Breast epithelium (tissue), 4 donors: ENCODE measurements at regions not wholly inside any gene's neighbourhood (a gene's known extent, or its start where the extent isn't known, plus 50 kb on each side); places are given as distances from the start of the nearest gene placed in this dataset.

ENCODE experiments used
- DNase-seq, 2 donors: peaks; one replicate each; pipeline ENCODE4 v3.0.0-alpha.2; 2019; ENCODE audit warnings: low spot score in 2 of 2
- H3K27ac ChIP-seq, 2 donors: fragments of 200-600 bp; sonication (generic) in 1 of 2; one replicate each; pipeline ENCODE4 v1.5.1; 2016 to 2019; ENCODE audit warnings: mild to moderate bottlenecking in 1 of 2
- H3K27me3 ChIP-seq, 2 donors: fragments of 200-600 bp; sonication (generic) in 1 of 2; one replicate each; pipeline versions ENCODE4 v1.5.1 to v1.6.0; 2017 to 2019; ENCODE audit warnings: control low read depth in 1 of 2, mild to moderate bottlenecking in 1 of 2
- H3K36me3 ChIP-seq: fragments of 200-600 bp; one replicate; pipeline ENCODE4 v1.5.1; 2019
- H3K4me1 ChIP-seq, 2 donors: fragments of 200-600 bp; sonication (generic); one replicate each; pipeline ENCODE4 v1.5.1; 2016 to 2019; ENCODE audit warnings: control low read depth in 1 of 2
- H3K4me3 ChIP-seq, 3 donors: fragments of 200-600 bp; sonication (generic); 1 replicate in 2 of 3; 2 replicates in 1 of 3; pipeline ENCODE4 v1.5.1; 2016 to 2019; ENCODE audit warnings: mild to moderate bottlenecking in 3 of 3, moderate library complexity in 2 of 3
- H3K9me3 ChIP-seq, 2 donors: fragments of 200-600 bp; sonication (generic) in 1 of 2; one replicate each; pipeline ENCODE4 v1.5.1; 2016 to 2019; ENCODE audit warnings: control low read depth in 1 of 2
- POLR2A ChIP-seq: fragments of 450-650 bp; IDR thresholded peaks from one replicate; pipeline ENCODE4 v1.6.1; 2016; ENCODE audit warnings: antibody characterized with exemption, mild to moderate bottlenecking, moderate library complexity
- POLR2AphosphoS5 ChIP-seq, 3 donors: sonication (generic); formaldehyde crosslinking; IDR thresholded peaks; one replicate each; pipeline ENCODE4 v1.6.1; 2017; ENCODE audit warnings: antibody characterized with exemption in 3 of 3
- intact Hi-C: fragments of 100-400 bp; cut with DNase I; formaldehyde crosslinking; loops from one replicate; pipeline ENCODE4 v1.15.1; 2023; ENCODE audit warnings: low total_unique reads
- TF ChIP-seq, protein P1 (sequence below), 3 donors: fragments of 450-650 bp; IDR thresholded peaks; one replicate each; pipeline ENCODE4 v1.5.1; 2016 to 2017; ENCODE audit warnings: antibody characterized with exemption in 3 of 3, mild to moderate bottlenecking in 3 of 3, moderate library complexity in 3 of 3

DNA sequence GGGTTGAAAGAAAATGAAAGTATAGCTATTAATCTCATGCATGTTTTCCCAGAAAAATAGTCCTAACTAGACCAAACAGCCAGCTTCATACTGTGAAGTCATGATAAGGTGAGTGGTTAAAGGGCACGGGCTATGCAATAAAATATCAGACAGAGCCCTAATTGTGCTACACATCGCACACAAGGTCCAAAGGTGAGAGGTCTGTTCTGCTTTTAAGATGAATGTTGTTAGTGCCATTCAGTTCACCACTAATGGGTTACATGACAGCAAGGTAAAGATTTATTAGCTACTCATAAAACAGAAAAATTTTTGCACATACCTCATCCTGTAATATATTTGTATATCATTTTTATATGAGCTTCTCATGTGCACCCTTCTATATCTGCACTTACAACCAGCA is 105.0 kb upstream of the STK17B start:
- TF ChIP-seq POLR2A (no peak), POLR2AphosphoS5 (IDR thresholded peaks at IDR 0.05) (no peak)
- TF ChIP-seq, protein P1, sequence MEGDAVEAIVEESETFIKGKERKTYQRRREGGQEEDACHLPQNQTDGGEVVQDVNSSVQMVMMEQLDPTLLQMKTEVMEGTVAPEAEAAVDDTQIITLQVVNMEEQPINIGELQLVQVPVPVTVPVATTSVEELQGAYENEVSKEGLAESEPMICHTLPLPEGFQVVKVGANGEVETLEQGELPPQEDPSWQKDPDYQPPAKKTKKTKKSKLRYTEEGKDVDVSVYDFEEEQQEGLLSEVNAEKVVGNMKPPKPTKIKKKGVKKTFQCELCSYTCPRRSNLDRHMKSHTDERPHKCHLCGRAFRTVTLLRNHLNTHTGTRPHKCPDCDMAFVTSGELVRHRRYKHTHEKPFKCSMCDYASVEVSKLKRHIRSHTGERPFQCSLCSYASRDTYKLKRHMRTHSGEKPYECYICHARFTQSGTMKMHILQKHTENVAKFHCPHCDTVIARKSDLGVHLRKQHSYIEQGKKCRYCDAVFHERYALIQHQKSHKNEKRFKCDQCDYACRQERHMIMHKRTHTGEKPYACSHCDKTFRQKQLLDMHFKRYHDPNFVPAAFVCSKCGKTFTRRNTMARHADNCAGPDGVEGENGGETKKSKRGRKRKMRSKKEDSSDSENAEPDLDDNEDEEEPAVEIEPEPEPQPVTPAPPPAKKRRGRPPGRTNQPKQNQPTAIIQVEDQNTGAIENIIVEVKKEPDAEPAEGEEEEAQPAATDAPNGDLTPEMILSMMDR (IDR thresholded peaks at IDR 0.05) = no peak
- Histone ChIP-seq H3K9me3 (no peaks in the 10 kb centered on the region), H3K4me3 (no peak overlapping the region), H3K27me3 (no peaks in the 10 kb centered on the region), H3K36me3 (no peaks in the 10 kb centered on the region), H3K27ac (peak overlapping the region in 1 of 2 donors; percentile 9), H3K4me1 (no peaks in the 10 kb centered on the region)
- no peak for DNase-seq
- intact Hi-C loops = no loop called here

DNA sequence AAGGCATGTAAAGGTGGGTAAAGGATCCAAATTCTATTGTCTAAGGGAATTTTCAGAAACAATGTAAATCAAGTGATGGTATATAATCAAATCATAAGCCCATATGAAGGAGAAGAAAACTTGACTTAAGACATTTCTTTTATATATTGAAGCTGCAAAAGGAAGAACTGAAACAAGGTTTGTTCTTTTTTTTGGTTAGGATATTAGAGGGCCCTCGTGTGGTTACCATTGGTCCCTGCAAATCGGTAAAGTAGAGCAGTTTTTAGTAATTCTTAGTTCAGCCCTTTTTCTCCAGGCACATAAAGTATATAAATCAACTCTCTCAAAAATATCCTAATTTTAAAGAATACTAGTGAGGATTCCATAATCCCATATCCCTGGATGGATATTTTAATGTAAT is 105.6 kb upstream of the STK17B start:
- H3K9me3 ChIP-seq = no peaks in the 10 kb centered on the region
- no peak for DNase-seq
- intact Hi-C loops = no loop called here
- no peaks in the 10 kb centered on the region for H3K27me3 ChIP-seq
- TF ChIP-seq, protein P1 (IDR thresholded peaks at IDR 0.05) = peak in 2 of 3 donors; percentile 45
- no peak for TF ChIP-seq POLR2A
- no peaks in the 10 kb centered on the region for H3K36me3 ChIP-seq
- H3K4me1 ChIP-seq = no peaks in the 10 kb centered on the region
- no peak overlapping the region for H3K4me3 ChIP-seq
- H3K27ac ChIP-seq = no peak overlapping the region

DNA sequence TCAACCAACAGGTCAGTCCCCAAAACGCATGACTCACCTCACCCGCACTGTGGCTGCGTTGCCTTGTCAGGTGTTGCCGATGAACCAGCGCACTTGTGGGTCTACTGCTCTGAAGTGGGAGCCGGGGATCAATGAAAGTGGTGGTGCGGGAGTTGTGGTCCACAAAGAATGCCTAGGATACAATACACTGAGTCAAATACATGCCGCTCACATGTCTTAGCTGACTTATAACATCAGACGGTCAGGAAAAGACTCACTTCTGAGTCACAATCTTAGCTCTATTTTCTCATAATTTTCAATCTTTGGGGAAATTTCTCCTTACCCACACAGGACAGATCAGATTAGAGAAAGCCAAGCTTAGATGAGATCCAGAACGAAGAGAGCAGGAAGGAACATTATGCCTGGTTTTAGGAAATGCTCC is 107.1 kb upstream of the STK17B start:
- intact Hi-C loops = no loop called here
- Histone ChIP-seq H3K4me3 (no peak overlapping the region), H3K4me1 (no peaks in the 10 kb centered on the region), H3K27ac (no peak overlapping the region), H3K9me3 (no peaks in the 10 kb centered on the region), H3K27me3 (no peaks in the 10 kb centered on the region), H3K36me3 (no peaks in the 10 kb centered on the region)
- no peak for TF ChIP-seq POLR2A
- TF ChIP-seq, protein P1 (IDR thresholded peaks at IDR 0.05) = no peak
- TF ChIP-seq POLR2AphosphoS5 (IDR thresholded peaks at IDR 0.05) = no peak
- no peak for DNase-seq

DNA sequence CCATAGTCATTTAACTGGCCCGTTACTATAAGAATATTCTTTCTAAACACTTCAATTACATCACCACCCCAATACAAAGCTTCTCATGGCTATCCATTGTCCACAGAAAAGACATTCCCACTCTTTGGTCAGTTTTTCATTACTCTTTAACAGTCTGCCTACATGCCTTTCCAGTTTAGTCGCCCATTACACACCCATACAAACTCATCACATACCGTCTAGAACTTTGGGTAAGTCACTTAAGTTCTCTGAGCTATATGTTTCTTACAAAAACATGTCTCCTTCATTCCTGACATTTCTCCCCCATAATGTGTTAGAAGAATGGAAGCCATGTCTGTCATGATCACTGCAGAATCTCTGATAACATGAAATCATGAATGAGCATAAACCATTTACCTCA is 108.2 kb upstream of the STK17B start:
- intact Hi-C loops = no loop called here
- TF ChIP-seq, protein P1 (IDR thresholded peaks at IDR 0.05) = no peak
- no peak for TF ChIP-seq POLR2AphosphoS5 (IDR thresholded peaks at IDR 0.05)
- no peak for TF ChIP-seq POLR2A
- Histone ChIP-seq H3K27me3 (no peaks in the 10 kb centered on the region), H3K36me3 (no peaks in the 10 kb centered on the region), H3K4me1 (peaks cover 0 to 3% of the 10 kb centered on the region in 2 donors), H3K4me3 (no peak overlapping the region), H3K9me3 (no peaks in the 10 kb centered on the region), H3K27ac (no peak overlapping the region)
- DNase-seq = no peak

DNA sequence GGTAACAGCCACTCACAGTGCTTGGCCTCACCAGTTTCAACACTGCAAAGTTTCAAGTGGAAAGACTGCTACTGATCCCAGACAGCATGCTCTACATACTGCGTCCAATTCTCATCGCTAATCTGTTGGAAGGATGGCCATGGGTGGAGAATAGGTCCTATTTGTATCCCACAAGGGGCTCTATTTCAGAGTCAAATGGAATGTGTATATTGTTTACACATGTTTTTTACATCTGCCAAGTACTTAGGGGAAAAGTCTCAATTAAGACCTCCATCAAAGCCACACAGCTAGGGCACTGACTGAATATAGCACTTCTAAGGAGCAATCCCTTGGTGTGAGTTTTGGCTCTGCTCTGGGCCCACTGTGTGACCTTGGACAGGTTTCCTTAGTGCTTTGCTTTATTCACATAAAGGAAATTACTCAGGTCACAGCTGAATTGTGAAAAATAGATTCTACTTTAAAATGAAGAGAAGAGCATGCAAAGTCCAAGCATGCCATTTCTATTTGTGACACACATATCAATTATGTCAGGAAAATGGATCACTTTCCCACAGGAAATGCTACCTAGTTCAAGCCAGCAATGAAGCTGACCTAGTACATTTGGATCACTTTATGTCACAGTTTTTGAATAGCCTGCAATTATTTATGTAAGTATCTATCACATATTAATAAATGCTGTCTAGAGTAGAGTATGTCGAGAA is 112.9 kb upstream of the STK17B start:
- Histone ChIP-seq H3K9me3 (no peaks in the 10 kb centered on the region), H3K4me3 (no peak overlapping the region), H3K4me1 (peaks cover 0 to 4% of the 10 kb centered on the region in 2 donors), H3K27me3 (no peaks in the 10 kb centered on the region), H3K36me3 (no peaks in the 10 kb centered on the region), H3K27ac (peak overlapping the region; percentile 33 to 66)
- intact Hi-C loops = no loop called here
- no peak for DNase-seq
- TF ChIP-seq POLR2A (no peak), POLR2AphosphoS5 (IDR thresholded peaks at IDR 0.05) (no peak)
- TF ChIP-seq, protein P1 (IDR thresholded peaks at IDR 0.05) = no peak
